ENCODE measurements at regions not wholly inside any gene's neighbourhood (a gene's known extent, or its start where the extent isn't known, plus 50 kb on each side); places are given as distances from the start of the nearest gene placed in this dataset.

DNA sequence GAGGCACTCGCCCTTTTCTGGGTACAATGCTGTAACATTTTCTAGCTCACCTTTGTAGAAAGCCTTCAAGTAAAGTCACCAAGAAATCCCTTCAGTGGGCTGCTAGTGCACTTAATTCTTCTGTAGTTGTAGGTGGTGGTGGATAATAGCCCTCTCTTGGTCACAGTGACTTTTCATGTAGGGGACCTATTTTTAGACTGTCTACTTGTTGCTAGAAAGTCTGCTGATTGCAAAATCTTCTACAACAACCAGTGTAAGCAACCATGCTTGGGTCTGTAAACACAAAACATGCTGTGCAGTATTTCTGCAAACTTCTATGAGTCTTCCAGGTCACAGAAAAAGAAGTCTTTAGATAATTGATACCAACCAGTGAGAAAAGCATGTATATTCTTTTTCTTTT lies 55.6 kb downstream of the PBDC1 start:
- no peak for DNase-seq

DNA sequence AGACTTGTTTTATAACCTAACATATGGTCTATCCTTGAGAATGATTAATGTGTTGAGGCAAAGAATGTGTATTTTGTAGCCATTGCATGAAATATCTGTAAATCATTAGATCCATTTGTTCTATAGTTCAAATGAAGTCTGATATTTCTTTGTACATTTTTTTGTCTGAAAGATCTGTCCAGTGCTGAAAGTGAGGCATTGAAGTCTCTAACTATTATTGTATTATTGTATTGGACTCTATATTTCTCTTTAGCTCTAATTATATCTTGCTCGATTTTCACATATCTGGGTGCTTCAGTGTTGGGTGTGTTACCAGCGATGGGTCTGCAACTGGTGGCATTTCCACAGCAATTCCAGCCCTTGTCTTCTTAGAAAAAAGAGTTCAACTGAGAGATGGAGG lies 76.0 kb downstream of the PBDC1 start:
- no peak for DNase-seq

DNA sequence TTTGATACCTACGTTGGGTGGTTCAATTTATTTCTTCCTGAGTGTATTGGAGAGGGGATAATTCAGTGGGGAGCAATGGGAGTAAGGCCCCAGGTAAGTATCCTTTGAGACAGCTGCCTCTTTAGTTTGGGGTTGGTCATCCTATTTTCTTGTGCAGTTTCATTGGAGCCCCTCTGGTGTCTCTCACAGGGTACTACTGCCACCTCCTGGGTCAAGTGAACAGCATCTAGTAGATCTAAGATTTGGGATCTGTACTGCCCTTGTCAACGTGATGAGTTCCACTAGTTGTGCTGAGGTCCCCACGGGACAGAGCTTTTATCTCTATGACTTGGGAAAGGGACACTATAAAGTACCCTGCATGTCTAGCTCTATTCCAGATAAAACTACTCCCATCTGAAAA lies 80.6 kb downstream of the PBDC1 start:
- DNase-seq = peak; percentile 4

DNA sequence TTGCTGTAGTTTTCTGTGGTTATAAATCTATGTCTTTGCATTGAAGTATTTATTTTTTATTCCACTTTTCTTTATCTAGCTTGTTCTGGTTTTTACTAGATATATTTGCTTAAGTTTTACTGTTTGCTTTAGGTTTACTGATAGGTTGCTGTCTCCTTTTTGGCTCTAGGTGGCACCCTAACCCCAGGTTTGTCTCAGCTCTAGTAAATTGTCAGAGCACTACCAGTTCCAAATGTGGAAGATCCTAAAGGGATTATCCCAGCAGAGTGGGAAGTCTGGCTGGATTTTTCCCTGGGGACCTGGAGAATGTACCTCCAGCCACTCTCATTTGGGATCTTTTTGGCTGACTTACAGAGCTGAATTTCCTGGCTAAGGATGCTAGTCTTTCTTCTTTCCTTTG lies 106.1 kb downstream of the PBDC1 start:
- DNase-seq = peak; percentile 5
